Activated CD4-positive, alpha-beta T cell treated with anti-CD3 and anti-CD28 coated beads, Interleukin-10, Interleukin-2, amounts not matched to agents 100 ng/mL and 50 ng/mL, durations not matched to agents 16 hours and 8 hours (primary cell): ENCODE measurements at regions not wholly inside any gene's neighbourhood (a gene's known extent, or its start where the extent isn't known, plus 50 kb on each side); places are given as distances from the start of the nearest gene placed in this dataset.
"Not testable (repeated sequence)": the region's sequence is repeated elsewhere in the genome, so short reads cannot be mapped to it uniquely, and the experiment has no call there.

ENCODE experiments used
- DNase-seq: peaks from one replicate; pipeline ENCODE4 v3.0.0-alpha.2; 2020

DNA sequence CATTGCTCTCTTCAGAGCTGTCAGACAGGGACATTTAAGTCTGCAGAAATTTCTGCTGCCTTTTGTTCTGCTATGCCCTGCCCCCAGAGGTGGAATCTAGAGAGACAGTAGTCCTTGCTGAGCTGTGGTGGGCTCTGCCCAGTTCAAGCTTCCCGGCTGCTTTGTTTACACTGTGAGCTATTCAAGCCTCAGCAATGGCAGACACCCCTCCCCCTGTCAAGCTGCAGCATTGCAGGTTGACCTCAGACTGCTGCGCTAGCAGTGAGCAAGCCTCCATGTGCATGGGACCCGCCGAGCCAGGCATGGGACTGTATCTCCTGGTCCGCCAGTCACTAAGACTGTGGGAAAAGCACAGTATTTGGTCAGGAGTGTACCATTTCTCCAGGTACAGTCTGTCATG lies 53.6 kb upstream of the MAPK10 start:
- DNase-seq = not testable (repeated sequence)

DNA sequence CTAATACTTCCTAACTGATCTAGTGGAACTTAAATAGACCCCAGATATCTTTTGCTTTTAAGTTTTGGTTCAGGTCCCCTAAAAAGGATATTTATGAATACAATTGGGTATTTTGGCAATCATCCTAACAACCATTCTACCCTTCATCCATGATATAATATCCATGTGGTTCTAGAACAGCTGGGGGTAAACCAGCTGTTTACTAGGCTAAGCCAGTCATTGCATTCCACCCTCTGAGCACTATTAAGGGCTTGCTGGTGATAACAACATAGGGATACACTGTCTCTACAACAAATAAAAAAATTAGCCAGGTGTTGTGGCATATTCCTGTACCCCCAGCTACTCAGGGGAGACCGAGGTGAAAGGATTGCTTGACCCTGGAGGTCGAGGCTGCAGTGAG lies 54.8 kb upstream of the MAPK10 start:
- DNase-seq = no peak

DNA sequence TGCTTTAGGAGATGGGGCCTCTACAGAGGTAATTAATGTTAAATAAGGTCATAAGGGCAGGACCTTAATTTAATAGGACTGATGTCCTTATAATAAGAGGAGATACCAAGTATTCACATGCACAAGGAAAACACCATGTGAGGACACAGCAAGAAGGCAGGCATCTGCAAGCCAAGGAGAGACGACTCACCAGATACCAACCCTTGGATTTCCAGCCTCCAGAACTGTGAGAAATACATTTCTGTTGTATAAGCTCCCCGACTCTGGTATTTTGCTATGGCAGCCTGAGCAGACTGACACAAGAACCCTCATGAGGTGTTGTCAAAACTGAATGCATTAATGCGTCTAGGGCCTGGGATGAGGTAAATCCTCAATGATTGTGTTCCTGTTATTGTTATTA lies 56.2 kb upstream of the MAPK10 start:
- no peak for DNase-seq

DNA sequence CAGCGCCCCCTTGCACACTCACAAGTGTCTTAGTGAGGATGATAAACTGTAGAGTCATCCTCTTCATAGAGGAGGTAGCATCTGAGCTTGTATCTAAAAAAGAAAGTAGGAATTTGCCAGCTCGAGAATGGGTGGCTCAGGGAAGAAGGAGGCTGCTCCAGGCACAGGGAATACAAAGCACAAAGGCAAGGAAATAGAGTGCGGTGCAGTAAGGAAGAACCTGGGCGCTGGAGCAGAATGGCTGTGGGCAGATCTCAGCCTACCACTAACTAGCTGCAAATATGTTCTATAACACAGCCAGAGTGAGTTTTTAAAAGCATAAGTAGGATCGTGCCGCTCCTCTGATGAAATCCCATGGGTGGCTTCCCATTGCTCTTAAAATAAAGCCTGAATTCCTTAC lies 61.6 kb upstream of the MAPK10 start:
- no peak for DNase-seq

DNA sequence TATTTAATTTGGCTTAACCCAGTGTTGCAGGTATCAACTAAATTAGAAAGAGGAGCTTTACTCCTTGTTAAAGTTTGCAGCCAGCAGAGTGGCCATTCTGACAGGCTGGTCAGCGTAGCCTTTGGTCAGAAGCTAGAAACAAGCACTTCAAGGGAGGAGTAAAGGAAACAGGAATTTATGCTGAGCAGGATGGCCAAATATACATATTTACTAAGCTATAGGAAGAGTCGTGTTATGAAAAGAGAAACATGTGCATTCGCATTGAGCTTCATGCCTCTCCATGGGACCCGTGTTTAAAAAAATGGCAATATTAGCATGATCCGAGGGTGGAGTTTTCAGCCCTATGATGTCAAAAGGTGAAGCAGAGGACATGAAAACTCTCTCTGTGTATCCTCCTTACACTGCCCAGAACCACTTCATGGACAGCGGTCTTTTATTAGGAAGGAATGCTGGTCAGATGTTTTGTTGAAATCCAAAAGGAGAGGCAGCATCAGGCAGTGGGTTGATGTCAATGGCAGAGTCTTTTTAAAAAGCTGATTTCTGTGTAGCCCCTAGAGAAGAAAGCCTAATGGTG lies 71.8 kb upstream of the MAPK10 start:
- no peak for DNase-seq

DNA sequence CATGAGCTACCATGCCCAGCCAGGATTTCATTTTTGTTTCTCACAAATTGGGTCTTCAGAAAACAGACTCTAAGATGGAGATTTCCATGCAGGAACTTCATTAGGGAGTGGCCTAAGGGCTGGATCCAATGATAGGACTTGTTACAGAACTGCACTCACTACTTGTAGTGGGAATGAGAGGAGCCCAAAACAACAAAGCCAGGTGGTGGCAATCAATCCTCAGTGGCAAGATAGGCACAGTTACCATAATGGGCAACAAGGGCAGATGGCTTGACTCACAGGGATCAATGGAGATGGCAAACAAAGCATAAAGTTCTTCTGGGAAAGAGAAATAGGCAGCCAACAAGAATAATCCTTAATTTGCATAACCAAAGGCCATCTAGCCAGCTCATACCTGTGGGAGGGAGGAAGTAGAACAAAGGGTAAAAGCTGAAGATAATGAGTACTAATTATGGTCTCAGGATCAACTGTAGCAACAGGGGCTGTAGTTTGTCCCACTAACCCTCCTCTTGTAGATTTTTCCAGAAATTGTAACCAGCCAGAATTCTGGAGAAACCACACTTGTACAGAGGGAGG lies 72.8 kb upstream of the MAPK10 start:
- no peak for DNase-seq

DNA sequence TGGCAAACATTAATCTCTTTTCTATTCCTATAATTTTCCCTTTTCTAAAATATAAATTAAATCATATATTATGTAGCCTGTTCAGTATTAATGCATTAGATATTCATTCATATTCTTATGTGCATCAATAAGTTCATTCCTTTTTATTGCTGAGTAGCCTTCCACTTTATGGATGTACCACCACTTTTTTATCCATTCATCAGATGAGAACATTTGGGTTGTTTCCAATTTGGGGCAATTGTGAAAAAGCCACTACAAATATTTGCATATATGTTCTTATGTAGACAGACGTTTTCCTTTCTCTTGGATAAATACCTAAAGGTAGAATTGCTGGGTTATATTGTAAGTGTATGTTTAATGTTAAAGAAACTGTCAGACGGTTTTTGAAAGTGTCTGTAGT lies 79.4 kb upstream of the MAPK10 start:
- no peak for DNase-seq

DNA sequence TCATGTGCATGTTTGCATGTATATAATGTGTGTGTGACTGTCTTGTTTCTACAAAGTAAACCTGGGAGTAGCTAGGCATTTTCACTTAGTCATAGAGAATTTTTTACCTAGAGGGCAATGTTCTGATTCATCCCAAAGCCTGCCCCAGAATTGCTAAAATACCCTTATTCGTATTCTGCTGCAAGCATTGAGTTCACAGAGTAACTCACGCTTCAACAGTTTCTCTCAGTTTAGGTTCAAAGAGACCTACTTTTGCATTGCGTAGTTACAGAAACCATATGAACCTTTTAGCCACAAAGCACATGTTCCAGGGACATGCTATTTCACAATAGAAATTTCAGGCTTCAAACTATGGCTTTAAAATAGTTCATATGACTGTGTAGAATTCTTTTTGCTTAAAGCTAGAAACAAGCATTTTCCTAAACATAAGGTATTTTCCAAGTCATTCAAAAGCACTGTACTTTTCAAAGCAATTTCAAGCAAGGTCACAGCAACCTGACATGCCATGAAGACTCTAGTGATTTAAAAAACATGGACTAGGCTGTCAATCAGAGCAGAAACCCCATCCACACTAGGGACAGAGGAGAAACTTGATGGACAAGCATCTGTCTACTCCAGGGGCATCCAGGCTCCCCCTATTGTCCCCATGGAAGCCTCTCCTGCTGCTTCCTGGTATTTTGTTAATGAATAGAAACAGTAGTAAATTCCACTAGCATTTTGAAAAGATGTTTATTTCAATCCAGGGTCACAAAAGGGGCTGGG lies 81.5 kb upstream of the MAPK10 start:
- no peak for DNase-seq

DNA sequence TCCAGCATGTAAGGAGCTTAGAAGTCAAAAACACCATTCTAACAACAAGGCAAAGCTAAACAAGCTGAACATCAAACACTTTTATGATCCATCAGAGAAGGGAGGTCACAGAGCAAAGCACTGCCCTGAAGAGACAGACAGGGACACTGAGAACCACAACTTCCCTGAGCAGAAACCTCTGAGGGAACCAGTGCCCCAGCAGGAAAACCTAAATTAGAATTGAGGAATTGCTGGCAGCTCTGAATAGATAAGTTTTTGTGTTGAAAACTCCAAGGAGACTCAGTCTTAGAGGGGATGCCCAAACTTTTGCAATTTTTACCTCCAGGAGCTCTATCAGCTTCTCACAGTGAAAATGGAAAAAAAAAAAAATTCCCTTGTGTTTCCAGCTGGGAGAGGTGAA lies 83.0 kb upstream of the MAPK10 start:
- no peak for DNase-seq

DNA sequence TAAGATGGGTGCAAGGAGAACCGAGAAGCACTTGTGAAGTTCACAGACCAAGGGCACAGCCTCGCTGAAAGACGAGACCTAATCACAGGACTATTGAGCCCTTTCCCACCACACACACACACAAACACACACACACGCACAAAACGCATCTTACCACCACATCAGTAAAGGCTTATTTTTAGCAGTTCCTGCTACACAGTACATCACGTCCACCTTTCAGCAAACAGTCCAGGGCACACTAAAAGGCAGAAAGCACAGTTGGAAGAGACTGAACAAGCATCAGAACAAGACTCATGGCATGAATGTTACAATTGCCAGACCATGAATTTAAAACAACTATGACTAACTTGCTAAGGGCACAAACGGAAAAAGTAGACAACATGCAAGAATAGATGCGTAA lies 83.6 kb upstream of the MAPK10 start:
- DNase-seq = no peak

DNA sequence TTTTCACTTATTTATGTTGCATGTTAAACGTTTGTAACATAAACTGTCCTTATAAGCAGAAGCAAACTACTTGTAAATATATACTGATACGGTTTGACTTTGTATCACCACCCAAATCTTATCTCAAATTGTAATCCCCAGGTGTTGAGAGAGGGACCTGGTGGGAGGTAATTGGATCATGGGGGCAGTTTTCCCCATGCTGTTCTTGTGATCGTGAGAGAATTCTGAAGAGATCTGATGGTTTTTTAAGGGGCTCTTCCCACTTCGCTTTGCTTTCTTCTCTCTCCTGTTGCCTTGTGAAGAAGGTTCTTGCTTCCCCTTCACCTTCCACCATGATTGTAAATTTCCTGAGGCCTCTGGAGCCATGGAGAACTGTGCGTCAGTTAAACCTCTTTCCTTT lies 87.1 kb upstream of the MAPK10 start:
- no peak for DNase-seq

DNA sequence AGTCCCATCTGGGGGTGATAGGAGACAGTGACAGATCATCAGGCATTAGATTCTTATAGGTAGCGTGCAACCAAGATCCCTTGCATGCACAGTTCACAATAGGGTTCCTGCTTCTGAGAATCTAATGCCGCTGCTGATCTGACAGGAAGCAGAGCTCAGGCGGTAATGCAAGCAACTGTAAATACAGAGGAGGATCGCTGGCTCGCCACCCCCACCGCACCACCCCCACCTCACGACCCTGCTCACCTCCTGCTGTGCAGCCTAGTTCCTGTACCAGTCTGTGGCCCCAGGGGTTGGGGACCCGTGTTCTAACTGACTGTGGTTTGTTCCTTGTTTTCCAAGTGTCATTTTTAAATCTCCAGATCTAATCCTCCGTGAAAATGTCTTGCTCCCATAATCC lies 89.0 kb upstream of the MAPK10 start:
- DNase-seq = no peak

DNA sequence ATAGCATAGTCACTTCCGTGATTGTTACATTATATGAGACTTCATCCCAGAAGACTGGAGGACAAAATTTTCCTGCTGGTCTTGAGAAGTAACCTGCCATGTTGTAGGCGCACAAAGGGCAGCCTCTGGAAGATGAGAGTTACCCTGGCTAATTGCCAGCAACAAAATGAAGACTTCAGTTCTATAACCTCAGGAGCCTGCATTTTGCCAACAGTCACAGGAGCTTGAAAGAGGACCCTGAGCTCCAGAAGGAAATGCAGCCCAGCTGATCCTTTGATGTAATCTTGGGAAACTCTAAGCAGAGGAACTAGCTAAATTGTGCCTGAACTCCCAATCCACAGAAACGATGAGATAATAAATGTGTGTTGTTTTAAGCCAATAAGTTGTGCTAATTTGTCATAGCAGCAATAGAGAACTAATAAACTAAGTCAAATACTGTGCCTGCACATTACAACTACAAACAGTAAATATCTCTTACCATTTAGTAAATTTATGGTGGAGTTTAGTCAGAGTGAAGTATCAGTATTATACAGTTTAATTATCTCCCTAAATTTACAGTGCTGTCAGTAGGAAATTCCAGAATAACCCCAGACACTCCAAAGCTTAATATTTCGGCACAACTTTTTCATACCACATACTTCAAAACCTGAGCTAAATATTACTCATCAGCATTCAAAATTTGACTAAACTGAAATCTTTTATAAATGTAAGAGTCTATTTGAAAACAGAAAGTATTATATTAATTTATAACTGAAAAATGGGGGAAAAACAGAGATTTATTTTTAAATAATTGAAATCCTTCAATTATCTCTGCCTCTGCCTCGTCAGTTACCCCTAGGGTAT lies 90.1 kb upstream of the MAPK10 start:
- no peak for DNase-seq

DNA sequence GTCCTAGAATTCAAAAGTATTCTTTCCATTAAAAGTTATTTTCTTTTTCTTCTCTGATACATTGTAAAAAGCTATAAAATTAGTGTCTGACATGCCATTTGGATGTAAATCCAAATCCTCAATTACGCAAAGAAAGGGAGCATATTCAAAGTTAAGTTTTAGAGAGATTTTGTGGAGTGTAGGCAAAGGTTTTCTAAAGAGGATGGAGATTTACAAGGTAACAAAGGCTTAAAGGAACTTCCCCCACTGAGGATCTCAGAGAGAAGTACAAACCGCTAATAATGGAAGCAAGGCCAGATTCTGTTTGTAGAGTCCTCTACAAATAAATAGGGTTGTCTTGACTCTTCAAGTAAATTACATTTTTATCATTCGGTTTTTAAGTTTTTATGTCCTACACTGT lies 91.0 kb upstream of the MAPK10 start:
- DNase-seq = no peak

DNA sequence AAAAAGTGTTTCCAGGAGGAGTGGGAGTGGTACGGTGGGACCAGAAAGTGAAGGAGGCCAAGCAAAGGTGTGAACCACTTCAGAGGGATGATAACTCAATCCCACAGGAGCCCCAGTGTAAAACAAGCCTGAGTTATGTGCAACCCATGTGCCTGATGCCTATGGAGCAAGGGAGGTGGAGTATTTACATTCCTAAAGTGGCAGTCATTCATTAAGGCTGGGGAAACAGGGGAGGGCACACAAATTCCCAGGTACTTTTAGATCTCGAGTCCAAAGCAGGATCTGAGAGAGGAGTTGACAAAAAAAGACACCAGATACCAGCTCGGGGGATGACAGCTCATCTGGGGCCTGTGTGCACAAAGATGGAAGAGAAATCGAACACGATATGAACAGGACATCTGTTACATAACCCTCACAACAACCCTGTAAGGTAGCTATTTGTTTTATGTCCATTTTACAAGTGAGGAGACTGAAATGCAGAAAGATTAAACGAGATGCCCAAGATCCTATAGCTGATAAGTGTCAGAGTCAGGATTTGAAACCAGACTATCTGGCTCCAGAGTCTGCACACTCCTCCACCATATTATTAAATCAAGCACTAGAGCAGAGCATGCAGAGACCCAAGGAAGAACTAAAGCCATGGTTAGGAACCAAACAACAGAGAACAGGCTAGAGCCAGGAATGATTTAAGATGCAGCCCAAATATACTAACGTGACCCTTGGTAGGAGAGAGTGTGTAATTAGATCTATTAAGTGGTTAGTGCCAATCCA lies 91.9 kb upstream of the MAPK10 start:
- no peak for DNase-seq

DNA sequence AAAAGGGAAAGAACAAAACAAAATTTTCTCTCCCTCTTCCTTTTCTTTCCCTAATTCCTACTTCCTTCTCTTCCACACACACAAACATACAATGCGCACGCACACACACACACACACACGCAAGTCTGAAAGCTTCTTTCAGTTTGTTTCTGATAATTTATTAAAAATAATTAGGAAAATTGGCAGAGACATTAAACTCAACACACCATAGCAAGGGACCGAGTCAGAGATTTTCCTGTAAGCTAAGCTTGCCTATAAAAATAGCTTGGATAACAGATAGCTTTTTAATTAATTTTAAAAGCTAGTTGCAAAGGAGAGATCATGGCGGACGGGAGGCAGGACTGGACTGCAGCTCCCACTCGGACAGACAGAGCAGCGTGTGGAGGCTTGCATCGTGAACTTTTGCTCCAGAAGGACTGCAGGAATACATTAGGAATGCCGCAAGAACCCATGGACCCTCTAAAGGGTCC lies 92.6 kb upstream of the MAPK10 start:
- DNase-seq = no peak

DNA sequence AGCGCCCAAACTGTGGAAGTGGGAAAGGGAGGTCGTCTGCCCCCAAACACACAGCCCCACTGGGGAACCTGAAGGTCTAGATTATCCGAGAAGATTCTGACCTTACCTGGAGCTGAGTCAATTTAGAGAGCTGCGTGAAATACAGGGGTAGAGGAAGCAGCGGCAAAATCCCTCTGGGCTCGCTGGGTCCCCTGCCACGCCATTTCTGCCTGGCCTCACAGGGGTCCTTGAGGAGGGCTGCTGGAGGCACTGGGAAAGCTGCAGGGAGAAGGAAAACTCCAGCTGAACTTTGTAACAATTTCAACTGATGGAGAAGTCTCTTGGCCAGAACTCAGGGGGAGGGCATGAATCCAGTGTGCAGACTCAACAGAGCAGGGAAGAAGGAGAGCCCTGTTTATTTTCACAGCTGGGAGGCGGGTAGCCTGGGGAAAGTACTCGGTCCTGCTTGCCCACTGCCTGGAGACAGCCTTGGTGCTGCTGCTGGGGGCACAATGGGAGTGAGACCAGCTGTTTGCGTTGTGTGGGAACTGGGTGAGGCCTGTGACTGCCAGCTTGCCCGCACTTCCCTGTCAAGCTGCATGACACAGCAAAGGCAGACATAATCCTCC lies 93.2 kb upstream of the MAPK10 start:
- no peak for DNase-seq

DNA sequence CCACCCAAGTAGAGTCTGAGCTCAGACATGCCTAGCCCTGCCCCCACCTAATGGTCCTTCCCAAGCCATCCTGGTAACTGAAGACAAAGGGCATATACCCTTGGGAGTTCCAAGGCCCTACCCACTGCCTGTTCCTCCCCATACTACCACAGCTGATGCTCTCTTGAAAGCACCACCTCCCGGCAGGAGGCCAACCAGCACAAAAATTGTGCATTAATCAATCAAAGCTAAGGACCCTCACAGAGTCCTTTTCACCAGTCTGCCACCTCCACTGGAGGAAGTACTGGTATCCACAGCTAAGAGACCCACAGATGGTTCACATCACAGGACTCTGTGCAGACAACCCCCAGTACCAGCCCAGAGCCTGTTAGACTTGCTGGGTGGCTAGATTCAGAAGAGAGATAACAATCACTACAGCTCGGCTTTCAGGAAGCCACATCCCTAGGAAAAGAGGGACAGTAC lies 93.8 kb upstream of the MAPK10 start:
- not testable (repeated sequence) for DNase-seq

DNA sequence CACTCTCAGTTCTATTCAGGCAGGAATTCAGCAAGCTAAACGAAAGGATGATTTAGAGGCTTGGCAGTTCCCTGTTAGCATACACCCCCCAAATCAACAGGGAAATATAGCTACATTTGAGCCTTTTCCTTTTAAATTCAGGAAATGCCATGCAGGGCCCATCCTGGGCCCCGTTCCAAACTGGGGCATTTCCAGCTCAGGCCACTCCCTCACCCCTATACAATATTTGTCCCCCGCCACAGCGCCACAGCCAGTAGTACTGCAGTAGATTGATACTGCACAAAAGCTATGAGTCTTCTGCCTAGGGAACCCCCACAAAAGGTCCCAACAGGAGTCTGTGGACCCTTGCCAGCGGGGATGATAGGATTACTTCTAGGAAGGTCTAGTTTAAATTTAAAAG lies 102.0 kb upstream of the MAPK10 start:
- no peak for DNase-seq

DNA sequence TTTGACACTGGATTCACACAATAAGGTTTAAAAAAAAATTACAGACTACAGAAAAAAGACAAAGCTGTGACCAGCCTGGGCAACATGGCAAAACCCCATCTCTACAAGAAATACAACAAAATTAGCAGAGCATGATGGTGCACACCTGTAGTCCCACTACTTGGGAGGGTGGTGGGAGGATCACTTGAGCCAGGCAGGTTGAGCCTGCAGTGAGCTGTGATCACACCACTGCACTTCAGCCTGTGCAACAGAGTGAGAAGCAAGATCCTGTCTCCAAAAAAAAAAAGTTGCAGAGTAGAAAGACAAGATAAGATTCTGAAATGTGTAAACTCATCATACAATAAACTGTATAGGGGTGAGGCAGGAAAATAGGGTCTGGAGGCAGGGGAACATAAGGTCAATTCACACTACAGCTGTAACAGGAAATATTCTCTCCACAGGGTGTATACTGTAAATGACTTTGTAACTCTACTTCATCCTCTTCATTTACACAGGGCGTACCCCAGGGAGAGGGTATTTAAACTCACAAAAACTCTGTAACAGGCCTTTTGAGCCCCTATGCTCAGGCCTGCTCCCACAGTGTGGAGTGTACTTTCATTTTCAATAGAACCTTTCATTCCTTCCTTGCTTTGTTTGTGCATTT lies 112.6 kb upstream of the MAPK10 start:
- no peak for DNase-seq

DNA sequence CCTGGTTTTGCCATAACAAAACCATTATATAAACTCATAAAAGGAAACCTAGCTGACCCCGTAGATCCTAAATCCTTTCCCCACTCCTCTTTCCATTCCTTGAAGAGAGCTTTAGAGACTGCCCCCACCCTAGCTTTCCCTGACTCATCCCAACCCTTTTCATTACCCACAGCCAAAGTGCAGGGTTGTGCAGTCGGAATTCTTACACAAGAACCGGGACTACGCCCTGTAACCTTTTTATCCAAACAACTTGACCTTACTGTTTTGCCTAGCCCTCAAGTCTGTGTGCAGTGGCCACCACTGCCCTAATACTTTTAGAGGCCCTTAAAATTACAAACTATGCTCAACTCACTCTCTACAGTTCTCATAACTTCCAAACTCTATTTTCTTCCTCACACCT lies 116.0 kb upstream of the PTPN13 start:
- DNase-seq = not testable (repeated sequence)

DNA sequence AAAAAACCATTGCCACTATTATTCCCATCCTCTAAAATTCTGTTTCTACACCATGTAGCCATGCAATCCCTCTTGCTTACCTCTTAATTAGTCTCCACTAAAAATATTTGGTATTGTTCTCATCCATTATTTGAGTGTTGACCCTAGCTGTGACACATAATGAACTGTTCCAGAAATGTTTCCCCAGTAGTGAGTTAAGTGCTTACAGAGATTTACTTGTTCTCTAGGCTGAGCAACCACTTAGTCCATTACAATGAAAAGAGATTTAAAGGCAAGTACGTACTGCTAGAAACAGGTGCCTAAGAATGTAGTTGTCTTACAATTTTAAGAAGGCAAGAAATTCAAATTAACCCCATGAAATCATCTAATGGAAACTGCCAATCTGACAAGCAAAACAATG lies 112.7 kb upstream of the PTPN13 start:
- no peak for DNase-seq
